Right hindlimb (tissue), 1 donor: ENCODE measurements at regions not wholly inside any gene's neighbourhood (a gene's known extent, or its start where the extent isn't known, plus 50 kb on each side); places are given as distances from the start of the nearest gene placed in this dataset.

Experiments
- DNase-seq: peaks from one replicate; pipeline ENCODE4 v3.0.0-alpha.2; 2018

GRCh38 chr14:87712396-87713090, 280.4 kb downstream of the GALC start:
- peak; percentile 32 for DNase-seq

GRCh38 chr14:87705439-87705896, 287.5 kb downstream of the GALC start:
- DNase-seq = peak; percentile 23

- DNase-seq = no peak
Observed at GRCh38 chr14:87698481-87698880, 294.5 kb downstream of the GALC start.

- DNase-seq = no peak
Observed at GRCh38 chr14:87696485-87696884, 296.5 kb downstream of the GALC start.

- DNase-seq = peak; percentile 40
Observed at GRCh38 chr14:87691042-87691881, 301.7 kb downstream of the GALC start.

GRCh38 chr14:87690076-87690613, 302.8 kb downstream of the GALC start:
- no peak for DNase-seq

GRCh38 chr14:87688524-87688923, 304.5 kb downstream of the GALC start:
- DNase-seq = no peak

- peak; percentile 40 for DNase-seq
Observed at GRCh38 chr14:87687420-87687819, 305.6 kb downstream of the GALC start.

- DNase-seq = no peak
Observed at GRCh38 chr14:87686746-87687145, 306.2 kb downstream of the GALC start.

- peak; percentile 80 for DNase-seq
Observed at GRCh38 chr14:87679866-87680265, 313.1 kb downstream of the GALC start.

- DNase-seq = no peak
Observed at GRCh38 chr14:87678624-87679023, 314.4 kb downstream of the GALC start.

- no peak for DNase-seq
Observed at GRCh38 chr14:87676814-87677437, 316.1 kb downstream of the GALC start.

GRCh38 chr14:87667659-87668058, 325.3 kb downstream of the GALC start:
- DNase-seq = no peak

GRCh38 chr14:87656315-87656714, 336.7 kb downstream of the GALC start:
- no peak for DNase-seq

GRCh38 chr14:87652278-87652677, 340.7 kb downstream of the GALC start:
- DNase-seq = no peak

- DNase-seq = no peak
Observed at GRCh38 chr14:87644689-87645088, 348.3 kb downstream of the GALC start.

- DNase-seq = peak; percentile 35
Observed at GRCh38 chr14:87643005-87643404, 350.0 kb downstream of the GALC start.

GRCh38 chr14:87640553-87640952, 352.4 kb downstream of the GALC start:
- DNase-seq = no peak

GRCh38 chr14:87638196-87638595, 354.8 kb downstream of the GALC start:
- no peak for DNase-seq

GRCh38 chr14:87635442-87635841, 357.5 kb downstream of the GALC start:
- DNase-seq = no peak

GRCh38 chr14:87632796-87633195, 360.2 kb downstream of the GALC start:
- no peak for DNase-seq

GRCh38 chr14:87630846-87631245, 362.1 kb downstream of the GALC start:
- peak; percentile 34 for DNase-seq

GRCh38 chr14:87629788-87630187, 363.2 kb downstream of the GALC start:
- DNase-seq = no peak
